GM19043 (cell line): ENCODE measurements at regions not wholly inside any gene's neighbourhood (a gene's known extent, or its start where the extent isn't known, plus 50 kb on each side); places are given as distances from the start of the nearest gene placed in this dataset.

ENCODE experiments used
- ATAC-seq: cut with Tn5 transposase; IDR thresholded peaks from one replicate; pipeline ENCODE4 v1.9.1; 2021; ENCODE audit warnings: low read depth; ENCODE audit not compliant: unreplicated experiment

DNA sequence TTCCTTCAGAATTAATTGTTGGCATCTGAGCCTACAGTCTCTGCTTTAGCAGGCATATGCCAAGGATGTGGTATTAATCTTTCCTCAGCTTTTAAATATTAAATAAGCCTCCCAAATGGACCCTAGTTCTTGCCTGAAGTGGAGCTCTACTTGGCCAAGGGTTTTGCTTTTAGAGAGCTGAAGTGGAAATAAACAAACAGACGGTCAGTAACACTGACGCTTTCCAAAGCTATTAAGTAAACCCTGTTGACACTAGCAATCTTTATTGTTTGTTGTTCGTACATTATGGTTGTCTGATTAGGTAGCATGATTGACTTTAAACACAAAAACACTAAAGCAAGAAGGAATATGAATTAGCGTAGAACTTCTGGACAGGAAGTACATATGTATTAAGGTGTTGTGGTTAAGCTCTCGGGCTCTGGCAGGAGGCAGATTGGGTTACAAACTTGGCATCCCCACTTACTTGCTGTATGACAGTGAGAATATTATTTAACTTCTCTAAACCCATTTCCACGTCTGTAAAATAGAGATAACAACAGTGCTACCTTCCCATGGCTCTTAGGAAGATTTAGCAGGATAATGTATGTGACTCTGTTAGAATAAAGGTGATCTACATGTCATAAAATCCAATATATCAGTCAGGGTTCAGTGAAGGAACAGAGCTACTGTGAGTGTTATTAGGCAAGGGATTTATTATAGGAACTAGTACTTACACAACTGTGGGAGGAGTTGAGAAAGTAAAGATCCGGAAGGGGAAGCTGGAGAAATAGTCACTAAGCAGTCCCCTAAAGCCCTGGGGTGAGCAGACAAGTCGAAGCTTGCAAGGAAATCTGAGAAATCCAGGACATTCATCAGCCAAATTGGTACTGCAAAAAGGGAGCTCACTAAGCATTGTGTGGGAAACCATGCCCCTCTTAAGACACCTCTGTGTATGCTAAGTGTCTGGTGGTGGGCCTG, 92.2 kb upstream of the ATF7IP start:
- ATAC-seq: no peak

DNA sequence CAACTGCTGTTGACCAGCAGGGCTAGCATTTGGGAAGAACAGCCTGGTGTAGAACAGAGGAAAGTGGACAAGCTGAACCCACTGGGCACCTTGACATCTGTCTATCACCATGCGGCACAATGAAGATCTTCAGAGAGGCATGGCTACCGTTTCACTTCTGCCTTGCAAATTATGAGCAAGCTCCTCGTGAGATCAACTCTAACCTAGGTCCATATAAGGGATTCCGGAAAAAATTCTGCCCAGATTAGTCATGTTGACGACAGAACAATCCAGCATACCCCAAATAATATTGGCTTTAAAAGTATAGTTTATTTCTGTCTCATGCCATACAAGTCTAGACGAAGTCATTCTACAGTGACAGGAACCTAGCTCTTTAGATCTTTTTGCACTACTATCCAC, 91.6 kb upstream of the ATF7IP start:
- no peak for ATAC-seq

DNA sequence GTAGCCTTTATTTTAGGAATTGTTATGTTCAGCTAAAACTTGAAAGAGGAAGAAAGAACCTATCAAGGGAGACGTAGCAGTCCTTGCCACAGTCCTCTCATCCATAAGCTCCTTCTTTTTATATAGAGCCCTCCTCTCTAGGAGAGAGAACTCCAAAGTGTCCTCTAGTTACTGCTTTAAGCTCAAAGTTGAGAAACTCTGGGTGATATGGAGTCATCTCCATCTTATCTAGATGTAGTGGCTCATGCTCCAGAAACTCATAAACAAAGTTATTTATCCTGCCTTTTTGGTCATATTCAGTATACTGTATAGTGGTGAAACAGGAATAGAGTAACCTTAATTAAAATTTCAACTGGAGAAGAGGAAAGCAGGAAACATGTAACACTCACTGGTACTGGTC, 90.4 kb upstream of the ATF7IP start:
- ATAC-seq: no peak

DNA sequence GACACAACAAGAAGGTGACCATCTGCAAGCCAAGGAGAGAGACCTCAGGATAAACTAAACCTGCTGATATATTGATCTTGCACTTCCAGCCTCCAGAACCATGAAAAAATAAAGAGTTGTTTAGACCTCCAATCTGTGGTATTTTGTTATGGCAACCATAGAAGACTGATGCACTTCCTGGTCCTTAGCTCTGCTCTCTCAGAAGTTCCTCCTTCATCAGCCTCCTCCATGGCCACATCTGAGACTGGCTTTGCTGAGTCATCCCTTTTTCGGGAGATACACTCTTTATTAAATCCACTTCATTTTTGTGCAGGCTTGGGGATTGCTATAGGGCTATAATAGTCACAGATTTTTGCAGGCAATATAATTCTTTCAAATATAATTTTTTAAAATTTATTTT, 89.6 kb upstream of the ATF7IP start:
- no peak for ATAC-seq

DNA sequence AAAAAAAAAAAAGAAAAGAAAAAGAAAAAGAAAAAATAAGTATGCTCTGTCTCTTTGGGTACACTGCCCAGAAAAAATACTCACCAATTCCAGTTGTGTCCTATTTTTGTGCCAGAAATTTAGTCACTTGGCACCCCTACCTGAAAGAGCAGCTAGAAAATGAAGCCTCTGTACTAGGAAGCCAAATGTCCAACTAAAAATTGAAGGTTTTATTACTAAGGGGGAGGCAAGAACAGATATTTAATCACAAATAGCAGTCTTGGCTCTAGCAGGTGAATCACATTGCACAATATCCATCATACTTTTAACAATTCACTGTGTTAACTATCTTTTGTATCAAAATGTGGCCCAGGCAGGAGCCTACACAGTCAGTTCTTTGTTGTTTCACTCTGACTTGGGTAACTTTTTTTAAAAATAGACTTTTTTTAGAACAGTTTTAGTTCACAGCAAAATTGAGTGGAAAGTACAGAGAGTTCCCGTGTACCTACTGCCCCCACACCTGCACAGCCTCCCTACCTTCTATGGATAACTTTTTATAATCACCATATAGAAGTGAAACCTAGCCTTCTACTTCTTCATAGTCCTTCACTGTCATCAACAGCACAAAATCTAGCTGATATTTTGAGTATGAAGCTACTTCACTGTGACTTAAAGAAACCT, 87.1 kb upstream of the ATF7IP start:
- ATAC-seq: no peak

DNA sequence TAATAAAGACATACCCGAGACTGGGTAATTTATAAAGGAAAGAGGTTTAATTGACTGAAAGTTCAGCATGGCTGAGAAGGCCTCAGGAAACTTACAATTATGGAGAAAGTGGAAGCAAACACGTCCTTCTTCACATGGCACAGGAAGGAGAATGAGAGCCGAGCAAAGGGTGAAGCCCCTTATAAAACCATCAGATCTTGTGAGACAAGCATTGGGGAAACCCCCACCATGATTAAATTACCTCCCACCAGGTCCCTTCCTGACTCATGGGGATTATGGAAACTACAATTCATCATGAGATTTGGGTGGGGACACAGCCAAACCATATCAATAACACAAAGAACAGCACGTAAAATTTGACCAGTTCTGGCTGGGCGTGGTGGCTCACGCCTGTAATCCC, 85.6 kb upstream of the ATF7IP start:
- no peak for ATAC-seq

DNA sequence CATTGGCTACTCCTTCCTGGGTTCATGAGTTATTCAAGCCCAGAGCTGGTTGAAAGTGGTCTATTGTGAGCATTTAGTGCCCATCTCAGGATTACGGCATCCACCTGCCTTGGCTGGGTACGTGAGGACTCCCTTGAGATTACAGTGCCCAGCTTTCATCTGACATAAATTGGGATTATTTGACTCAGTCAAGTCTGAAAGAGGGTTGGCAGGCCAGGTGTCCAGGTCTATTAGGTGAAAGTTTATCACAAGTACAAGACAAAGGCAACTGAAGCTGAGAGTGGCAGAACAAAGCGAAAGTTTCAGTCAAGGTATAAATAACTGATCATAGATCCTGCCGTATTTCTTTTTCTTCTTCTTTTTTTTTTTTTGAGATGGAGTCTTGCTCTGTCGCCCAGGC, 84.6 kb upstream of the ATF7IP start:
- ATAC-seq: no peak

DNA sequence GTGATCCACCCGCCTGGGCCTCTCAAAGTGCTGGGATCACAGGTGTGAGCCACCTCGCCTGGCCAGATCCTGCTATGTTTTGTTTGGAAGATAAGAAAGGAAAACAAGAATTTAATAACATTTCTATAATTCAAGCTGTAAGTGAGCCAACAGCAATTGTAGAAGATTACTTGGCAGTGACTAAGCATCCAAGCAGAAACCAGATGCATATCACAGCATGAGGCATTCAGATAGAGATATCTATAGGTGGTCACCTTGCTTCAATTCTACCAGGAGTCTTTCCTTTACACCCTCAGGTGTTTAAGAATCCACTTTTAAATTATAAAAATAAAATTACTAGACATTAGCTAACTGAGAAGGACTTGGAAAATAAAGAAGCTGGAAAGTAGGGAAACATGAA, 83.9 kb upstream of the ATF7IP start:
- ATAC-seq: no peak

DNA sequence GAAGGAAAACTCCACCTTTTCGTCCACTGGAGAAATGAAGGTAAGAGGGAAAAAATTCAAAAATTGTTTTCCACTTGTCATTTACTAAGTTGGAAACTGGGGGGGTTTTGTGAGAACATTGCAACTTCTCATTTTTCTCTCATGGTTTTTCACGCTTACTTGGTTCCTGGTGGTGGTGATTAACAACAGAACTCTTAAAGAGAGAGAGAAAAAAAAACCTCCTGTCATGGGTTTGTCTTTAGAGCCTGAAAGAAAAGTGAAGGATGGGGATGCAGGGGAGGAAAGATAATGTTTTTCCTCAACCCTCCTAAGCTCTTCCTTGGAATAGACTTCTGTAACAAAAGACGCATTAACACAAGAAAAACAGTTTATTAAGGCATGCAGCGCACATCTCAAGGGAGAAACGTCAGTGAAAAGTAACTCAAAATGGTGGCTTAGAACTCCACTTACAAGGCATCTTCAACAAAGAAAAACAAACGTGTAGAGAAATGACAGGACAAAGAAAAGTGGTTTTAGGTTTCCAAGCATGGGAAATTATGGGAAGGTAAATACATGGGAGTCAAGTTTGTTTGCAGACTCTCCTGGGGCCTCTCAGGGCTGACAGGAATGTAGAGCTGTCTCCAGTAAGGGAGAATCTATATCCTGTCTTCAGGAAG, 81.9 kb upstream of the ATF7IP start:
- ATAC-seq: peak; percentile 45

DNA sequence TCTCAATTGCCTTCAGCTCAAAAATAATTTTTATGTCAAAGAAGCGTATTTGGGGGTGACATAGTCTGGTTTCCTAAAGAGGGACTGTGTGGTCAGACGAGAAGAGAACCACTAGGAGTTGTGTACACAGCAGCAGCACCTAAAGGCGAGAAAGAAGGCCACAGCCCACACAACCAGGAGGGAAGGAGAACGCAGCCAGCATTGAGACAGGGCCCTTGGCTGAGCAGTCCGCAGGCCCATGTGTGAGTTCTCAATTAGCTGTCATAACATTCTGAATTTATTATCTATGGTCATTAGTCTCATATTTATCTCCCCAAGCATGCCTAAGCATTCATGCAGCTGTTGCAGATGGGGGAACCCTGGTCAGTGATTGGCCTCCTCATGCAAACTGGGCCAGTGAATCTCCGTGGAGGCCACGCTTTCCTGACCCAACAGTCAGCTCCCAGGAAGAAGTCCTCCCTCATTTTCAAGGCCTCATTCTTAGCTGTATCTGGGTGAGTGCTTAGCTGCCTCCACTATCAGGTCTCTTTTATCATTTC, 81.2 kb upstream of the ATF7IP start:
- peak; percentile 82 for ATAC-seq

DNA sequence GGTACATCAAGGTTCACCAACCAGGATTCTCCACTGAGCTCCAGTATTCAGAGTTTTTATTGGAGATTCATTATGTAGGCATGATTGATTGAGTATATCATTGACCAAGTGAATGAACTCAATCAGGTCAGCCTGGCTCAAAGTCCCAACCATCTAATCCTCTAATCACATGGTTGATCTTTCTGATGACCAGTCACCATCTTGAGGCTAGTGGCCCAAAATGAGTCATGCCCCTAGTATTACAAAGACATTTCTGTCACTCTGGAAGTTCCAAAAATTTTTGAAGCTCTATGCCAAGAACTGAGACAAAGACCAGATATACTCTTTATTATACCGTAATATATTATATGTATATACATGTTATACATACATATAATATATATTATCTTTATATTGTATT, 75.9 kb upstream of the ATF7IP start:
- ATAC-seq: no peak

DNA sequence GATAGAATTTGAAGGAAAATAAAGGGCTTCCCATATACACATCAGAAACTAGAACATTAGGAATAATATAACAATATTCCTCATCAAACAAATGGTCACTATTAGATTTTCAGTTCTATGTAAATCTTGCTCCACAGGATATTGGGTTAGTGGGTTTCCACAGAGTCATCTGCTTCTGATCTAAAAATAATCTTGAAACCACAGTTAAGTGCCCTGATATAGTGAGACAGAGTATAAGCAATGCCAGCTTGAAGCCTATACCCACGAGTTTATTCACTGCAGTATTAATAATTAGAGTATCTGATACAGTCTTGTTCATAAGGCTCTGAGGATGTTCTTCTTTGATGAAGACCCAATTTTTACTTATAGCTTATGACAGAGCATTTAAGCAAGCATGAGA, 74.5 kb upstream of the ATF7IP start:
- no peak for ATAC-seq

DNA sequence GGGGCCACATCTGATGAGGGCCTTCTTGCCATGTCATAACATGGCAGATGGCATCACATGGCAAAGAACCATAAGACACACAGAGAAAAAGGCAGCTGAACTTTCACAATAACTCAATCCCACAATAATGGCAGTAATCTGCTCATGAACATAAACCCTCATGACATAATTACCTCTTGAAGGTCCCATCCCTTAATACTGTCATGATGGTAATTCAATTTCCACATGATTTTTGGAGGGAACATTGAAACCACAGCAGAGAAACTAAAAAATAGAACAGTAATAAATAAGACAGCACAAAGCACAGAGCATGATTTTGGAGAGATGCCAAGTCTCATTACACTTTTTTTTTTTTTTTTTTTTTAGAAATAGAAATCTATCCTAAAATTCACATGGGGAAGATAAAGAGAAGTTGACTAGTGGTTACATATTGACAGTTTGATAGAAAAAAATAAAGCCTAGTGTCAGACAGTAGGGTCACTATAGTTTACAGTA, 61.8 kb upstream of the ATF7IP start:
- ATAC-seq: no peak

DNA sequence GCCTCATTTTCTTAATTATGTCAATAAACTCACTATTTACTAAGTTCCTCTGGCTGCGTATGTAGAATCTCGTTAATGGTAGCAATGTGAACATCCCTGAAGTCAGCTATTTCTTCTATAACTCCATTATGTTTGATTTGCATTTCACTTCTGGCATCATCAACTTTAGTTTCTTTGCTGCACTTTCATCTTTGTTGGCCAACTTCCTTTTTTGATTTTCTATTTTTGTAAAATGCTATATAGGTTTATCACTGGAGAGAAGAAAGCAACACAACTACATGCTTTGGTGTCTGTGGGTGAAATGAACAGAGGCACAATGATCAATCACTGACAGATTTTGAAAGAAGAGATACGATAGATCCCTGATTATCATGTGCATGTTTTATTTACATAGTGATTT, 58.5 kb upstream of the ATF7IP start:
- ATAC-seq: no peak

DNA sequence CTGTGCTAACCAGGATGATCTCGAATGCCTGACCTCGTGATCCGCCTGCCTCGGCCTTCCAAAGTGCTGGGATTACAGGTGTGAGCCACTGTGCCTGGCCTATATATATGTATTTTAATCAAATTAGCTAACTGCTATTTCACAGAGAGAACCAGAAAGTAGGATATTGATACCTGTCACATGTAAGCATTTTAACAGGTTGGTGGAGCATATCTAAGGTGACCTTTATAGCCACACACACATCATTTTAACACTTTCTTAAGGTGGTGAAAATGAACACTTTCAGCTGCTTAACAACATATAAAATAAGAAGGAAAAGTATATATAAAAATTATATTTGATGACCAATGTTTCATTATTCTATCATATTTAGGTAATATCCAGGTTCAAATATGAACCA, 57.0 kb upstream of the ATF7IP start:
- no peak for ATAC-seq

DNA sequence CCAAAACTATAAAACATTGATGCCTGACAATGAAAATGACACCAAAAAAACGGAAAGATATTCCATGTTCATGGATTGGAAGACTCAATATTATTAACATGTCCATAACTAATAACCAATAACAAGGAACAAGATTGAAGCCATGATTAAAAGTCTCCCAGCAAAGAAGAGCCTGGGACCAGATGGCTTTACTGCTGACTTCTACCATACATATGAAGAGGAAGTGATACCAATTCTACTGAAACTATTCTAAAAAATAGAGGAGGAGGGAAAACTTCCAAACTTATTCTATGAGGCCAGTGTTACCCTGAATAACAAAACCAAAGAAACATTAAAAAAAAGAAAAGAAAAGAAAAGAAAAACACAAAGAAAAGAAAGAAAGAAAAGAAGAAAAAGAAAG, 54.6 kb upstream of the ATF7IP start:
- no peak for ATAC-seq

DNA sequence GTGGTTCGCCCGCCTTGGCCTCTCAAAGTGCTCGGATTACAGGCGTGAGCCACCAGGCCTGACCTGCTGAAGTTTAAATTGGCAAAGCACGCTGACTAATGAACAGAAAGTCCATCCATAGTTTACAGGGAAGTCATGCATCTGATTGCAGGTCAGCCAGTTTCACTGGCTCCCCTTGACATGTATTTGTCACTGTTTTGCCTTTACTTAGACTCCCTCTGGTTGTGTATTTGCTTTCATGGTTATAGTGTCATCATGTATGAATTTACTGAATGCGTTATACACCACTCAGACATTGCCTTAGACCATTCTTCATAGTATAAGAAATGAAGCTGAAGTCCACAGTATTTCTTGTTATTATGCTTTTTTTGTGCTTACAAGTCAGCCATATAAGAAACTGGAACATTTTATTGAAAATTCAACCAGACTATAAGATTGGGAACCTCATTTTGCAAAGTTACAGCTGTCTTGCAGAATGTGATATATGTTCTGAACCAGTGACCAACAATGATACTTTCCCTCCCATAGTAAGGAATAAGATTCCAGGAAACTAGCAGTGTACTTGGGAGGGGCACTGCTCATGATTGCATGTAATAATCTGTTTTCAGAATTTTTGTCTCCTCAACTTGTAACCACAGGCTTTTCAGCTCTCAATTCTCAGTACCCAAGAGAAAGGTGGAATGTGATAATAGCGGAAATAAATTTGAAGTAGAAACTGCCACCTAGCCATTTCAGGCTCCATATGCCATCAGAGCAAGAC, 51.9 kb upstream of the ATF7IP start:
- no peak for ATAC-seq

DNA sequence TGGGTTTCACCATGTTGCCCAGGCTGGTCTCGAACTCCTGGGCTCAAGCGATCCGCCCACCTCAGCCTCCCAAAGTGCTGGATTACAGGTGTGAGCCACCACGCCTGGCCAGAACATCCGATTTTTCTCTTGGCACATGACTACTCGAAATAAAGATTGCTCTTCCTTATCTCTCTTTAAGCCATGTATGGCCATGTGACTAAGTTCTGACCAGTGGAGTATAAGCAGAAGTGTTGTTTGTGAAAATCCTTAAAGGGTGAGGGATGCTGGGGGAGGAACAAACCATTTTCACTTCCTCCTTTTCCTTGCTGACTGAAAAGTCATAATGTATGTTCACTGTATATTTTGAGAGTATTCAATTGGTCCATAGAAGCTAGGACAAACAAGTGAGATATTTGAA, 50.7 kb upstream of the ATF7IP start:
- no peak for ATAC-seq

DNA sequence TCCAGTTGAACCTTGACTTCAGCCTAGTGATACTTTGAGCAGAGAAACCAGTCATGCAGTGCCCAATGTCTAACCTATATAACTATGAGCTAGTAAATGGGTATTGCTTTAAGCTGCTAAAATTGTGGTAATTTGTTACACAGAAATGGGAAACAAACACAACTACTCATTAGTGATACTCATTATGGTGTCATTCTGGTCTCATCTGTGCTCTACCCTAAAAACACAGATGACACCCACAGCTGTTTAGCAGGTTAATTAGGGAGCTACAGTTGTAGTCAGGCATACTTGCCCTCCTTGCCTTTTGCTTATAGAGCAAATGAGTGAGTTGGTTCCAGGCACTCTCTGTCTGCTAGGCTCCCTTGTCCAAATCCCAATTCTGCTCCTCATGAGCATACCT, 50.0 kb upstream of the ATF7IP start:
- ATAC-seq: no peak
